ENCODE measurements at regions not wholly inside any gene's neighbourhood (a gene's known extent, or its start where the extent isn't known, plus 50 kb on each side); places are given as distances from the start of the nearest gene placed in this dataset.
"Not testable (repeated sequence)": the region's sequence is repeated elsewhere in the genome, so short reads cannot be mapped to it uniquely, and the experiment has no call there.

GRCh38 chr12:45490232-45490881 is 239.1 kb upstream of the ARID2 start:
- Mint-ChIP-seq H3K27ac (no peak overlapping the region), H3K4me3 (no peak overlapping the region), H3K36me3 (ENCODE audit: low read depth) (no peaks in the 10 kb centered on the region), H3K4me1 (no peaks in the 10 kb centered on the region), H3K27me3 (no peaks in the 10 kb centered on the region), H3K9me3 (peaks cover 3% of the 10 kb centered on the region)
- DNase-seq = no peak
- no peak for ATAC-seq

GRCh38 chr12:45494279-45494678 is 235.2 kb upstream of the ARID2 start:
- H3K36me3 Mint-ChIP-seq (ENCODE audit: low read depth) = no peaks in the 10 kb centered on the region
- no peak overlapping the region for H3K4me3 Mint-ChIP-seq
- H3K27ac Mint-ChIP-seq = no peak overlapping the region
- ATAC-seq (no peak), DNase-seq (no peak)
- H3K9me3 Mint-ChIP-seq = peaks cover 3% of the 10 kb centered on the region
- peaks cover 2% of the 10 kb centered on the region for H3K27me3 Mint-ChIP-seq
- no peaks in the 10 kb centered on the region for H3K4me1 Mint-ChIP-seq

- Mint-ChIP-seq H3K36me3 (ENCODE audit: low read depth) (no peaks in the 10 kb centered on the region), H3K4me3 (no peak overlapping the region), H3K4me1 (no peaks in the 10 kb centered on the region), H3K27ac (no peak overlapping the region), H3K27me3 (peaks cover 2% of the 10 kb centered on the region), H3K9me3 (peaks cover 3% of the 10 kb centered on the region)
- no peak for ATAC-seq
- DNase-seq = no peak
Measured at GRCh38 chr12:45498645-45499044, 230.9 kb upstream of the ARID2 start.

GRCh38 chr12:45502481-45503128 is 226.9 kb upstream of the ARID2 start:
- H3K4me3 Mint-ChIP-seq = no peak overlapping the region
- DNase-seq (no peak), ATAC-seq (no peak)
- no peak overlapping the region for H3K27ac Mint-ChIP-seq
- H3K27me3 Mint-ChIP-seq = peaks cover 2% of the 10 kb centered on the region
- H3K4me1 Mint-ChIP-seq = no peaks in the 10 kb centered on the region
- H3K9me3 Mint-ChIP-seq = no peaks in the 10 kb centered on the region
- no peaks in the 10 kb centered on the region for H3K36me3 Mint-ChIP-seq (ENCODE audit: low read depth)

- Mint-ChIP-seq H3K27me3 (no peaks in the 10 kb centered on the region), H3K4me3 (no peak overlapping the region), H3K9me3 (no peaks in the 10 kb centered on the region), H3K27ac (no peak overlapping the region), H3K36me3 (ENCODE audit: low read depth) (no peaks in the 10 kb centered on the region), H3K4me1 (no peaks in the 10 kb centered on the region)
- ATAC-seq (no peak), DNase-seq (no peak)
Measured at GRCh38 chr12:45503899-45504298, 225.6 kb upstream of the ARID2 start.

GRCh38 chr12:45504316-45505010 is 225.0 kb upstream of the ARID2 start:
- no peak overlapping the region for H3K4me3 Mint-ChIP-seq
- no peaks in the 10 kb centered on the region for H3K36me3 Mint-ChIP-seq (ENCODE audit: low read depth)

GRCh38 chr12:45509187-45509586 is 220.3 kb upstream of the ARID2 start:
- Mint-ChIP-seq H3K27me3 (no peaks in the 10 kb centered on the region), H3K9me3 (no peaks in the 10 kb centered on the region), H3K4me3 (no peak overlapping the region), H3K4me1 (no peaks in the 10 kb centered on the region), H3K36me3 (ENCODE audit: low read depth) (no peaks in the 10 kb centered on the region), H3K27ac (no peak overlapping the region)
- ATAC-seq (no peak), DNase-seq (no peak)

More at GRCh38 chr12:45504316-45505010, 225.0 kb upstream of the ARID2 start:
- DNase-seq (no peak), ATAC-seq (no peak)
- no peaks in the 10 kb centered on the region for H3K9me3 Mint-ChIP-seq
- H3K4me1 Mint-ChIP-seq = no peaks in the 10 kb centered on the region
- no peak overlapping the region for H3K27ac Mint-ChIP-seq
- H3K27me3 Mint-ChIP-seq = no peaks in the 10 kb centered on the region

GRCh38 chr12:45509621-45510020 is 219.9 kb upstream of the ARID2 start:
- H3K36me3 Mint-ChIP-seq (ENCODE audit: low read depth) = no peaks in the 10 kb centered on the region
- ATAC-seq (no peak), DNase-seq (no peak)
- H3K27ac Mint-ChIP-seq = no peak overlapping the region
- H3K9me3 Mint-ChIP-seq = no peaks in the 10 kb centered on the region
- no peaks in the 10 kb centered on the region for H3K4me1 Mint-ChIP-seq
- no peak overlapping the region for H3K4me3 Mint-ChIP-seq
- H3K27me3 Mint-ChIP-seq = no peaks in the 10 kb centered on the region

GRCh38 chr12:45517381-45517780 is 212.1 kb upstream of the ARID2 start:
- no peaks in the 10 kb centered on the region for H3K9me3 Mint-ChIP-seq
- DNase-seq (no peak), ATAC-seq (no peak)
- H3K27me3 Mint-ChIP-seq = no peaks in the 10 kb centered on the region
- H3K4me1 Mint-ChIP-seq = peaks cover 12% of the 10 kb centered on the region
- H3K4me3 Mint-ChIP-seq = no peak overlapping the region
- H3K36me3 Mint-ChIP-seq (ENCODE audit: low read depth) = no peaks in the 10 kb centered on the region
- H3K27ac Mint-ChIP-seq = no peak overlapping the region

GRCh38 chr12:45518291-45519235 is 210.9 kb upstream of the ARID2 start:
- DNase-seq (peak; percentile 27), ATAC-seq (peak; percentile 96)
- Mint-ChIP-seq H3K4me3 (peak overlapping the region; percentile 19), H3K9me3 (peaks cover 10% of the 10 kb centered on the region), H3K27ac (peak overlapping the region; percentile 58), H3K36me3 (ENCODE audit: low read depth) (no peaks in the 10 kb centered on the region), H3K4me1 (peaks cover 12% of the 10 kb centered on the region), H3K27me3 (no peaks in the 10 kb centered on the region)

GRCh38 chr12:45522227-45522626 is 207.3 kb upstream of the ARID2 start:
- H3K27ac Mint-ChIP-seq = no peak overlapping the region
- peaks cover 28% of the 10 kb centered on the region for H3K9me3 Mint-ChIP-seq

GRCh38 chr12:45526823-45527222 is 202.7 kb upstream of the ARID2 start:
- DNase-seq; H3K27ac Mint-ChIP-seq; H3K27me3 Mint-ChIP-seq; H3K4me3 Mint-ChIP-seq; H3K36me3 Mint-ChIP-seq (ENCODE audit: low read depth); H3K4me1 Mint-ChIP-seq; ATAC-seq: not testable (repeated sequence)
- H3K9me3 Mint-ChIP-seq = peaks cover 39% of the 10 kb centered on the region

More at GRCh38 chr12:45522227-45522626, 207.3 kb upstream of the ARID2 start:
- Mint-ChIP-seq H3K36me3 (ENCODE audit: low read depth) (no peaks in the 10 kb centered on the region), H3K4me3 (no peak overlapping the region), H3K27me3 (no peaks in the 10 kb centered on the region), H3K4me1 (peaks cover 12% of the 10 kb centered on the region)
- ATAC-seq (no peak), DNase-seq (no peak)

- H3K9me3 Mint-ChIP-seq = peaks cover 11% of the 10 kb centered on the region
- H3K27me3 Mint-ChIP-seq = no peaks in the 10 kb centered on the region
- ATAC-seq (no peak), DNase-seq (no peak)
- no peaks in the 10 kb centered on the region for H3K4me1 Mint-ChIP-seq
- no peaks in the 10 kb centered on the region for H3K36me3 Mint-ChIP-seq (ENCODE audit: low read depth)
- no peak overlapping the region for H3K27ac Mint-ChIP-seq
- no peak overlapping the region for H3K4me3 Mint-ChIP-seq
Measured at GRCh38 chr12:45532113-45532512, 197.4 kb upstream of the ARID2 start.

- no peak for ATAC-seq
- Mint-ChIP-seq H3K36me3 (ENCODE audit: low read depth) (no peaks in the 10 kb centered on the region), H3K27ac (no peak overlapping the region), H3K4me1 (no peaks in the 10 kb centered on the region), H3K9me3 (no peaks in the 10 kb centered on the region), H3K4me3 (no peak overlapping the region), H3K27me3 (no peaks in the 10 kb centered on the region)
- no peak for DNase-seq
Measured at GRCh38 chr12:45535610-45536180, 193.8 kb upstream of the ARID2 start.

All from activated naive CD8-positive, alpha-beta T cell treated with anti-CD3 and anti-CD28 coated beads, Interleukin-2, amount 50 U/mL, for 24 hours (primary cell).